ENCODE measurements at regions not wholly inside any gene's neighbourhood (a gene's known extent, or its start where the extent isn't known, plus 50 kb on each side); places are given as distances from the start of the nearest gene placed in this dataset.

DNA sequence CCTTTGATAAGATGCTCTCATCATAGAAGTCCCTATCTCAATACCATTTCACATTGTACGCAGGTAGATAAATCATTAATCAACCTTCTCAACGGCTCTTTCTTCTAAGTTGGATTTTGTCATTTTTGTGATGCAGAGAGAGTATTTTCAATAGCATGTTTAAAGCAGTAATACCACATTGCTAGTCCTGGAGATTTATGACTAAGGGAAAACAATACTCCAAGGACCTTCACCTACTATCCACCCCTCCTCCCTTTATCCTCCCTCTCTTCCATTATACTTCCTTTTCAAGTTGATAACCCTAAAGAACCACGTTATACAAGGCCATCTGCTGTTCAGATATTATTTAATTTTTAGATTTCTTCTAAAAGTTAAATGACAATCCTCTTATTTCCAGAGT, 65.3 kb upstream of the CHMP2B start:
- no peaks in the 10 kb centered on the region for H3K4me1 ChIP-seq (ENCODE audit: control insufficient read depth, insufficient read depth, low read length)
- no peak overlapping the region for H3K27ac ChIP-seq (ENCODE audit: extremely low read depth, low read depth, low read length)
- POLR2A ChIA-PET, result no interaction called here
- no peaks in the 10 kb centered on the region for H3K36me3 ChIP-seq (ENCODE audit: control insufficient read depth in 2 of 2, insufficient read depth in 1 of 2, low read length in 2 of 2)
- no peak overlapping the region for H3K4me3 ChIP-seq (ENCODE audit: low read depth, low read length)
- TF ChIP-seq ZNF664 (tag by site-specific recombination; IDR thresholded peaks at IDR 0.05) (no peak), GLIS1 (tag by site-specific recombination; IDR thresholded peaks at IDR 0.05) (no peak), ZNF792 (tag by site-specific recombination; IDR thresholded peaks at IDR 0.05) (no peak), ZNF660 (tag by site-specific recombination; IDR thresholded peaks at IDR 0.05) (no peak), ZNF585B (tag by site-specific recombination; IDR thresholded peaks at IDR 0.05) (no peak), ZNF423 (tag by site-specific recombination; IDR thresholded peaks at IDR 0.05) (no peak), SP2 (tag by site-specific recombination; IDR thresholded peaks at IDR 0.05) (no peak), HOXC10 (CRISPR knock-in tag; IDR thresholded peaks at IDR 0.05) (no peak), OVOL3 (tag by site-specific recombination; IDR thresholded peaks at IDR 0.05) (no peak), ZNF501 (tag by site-specific recombination; IDR thresholded peaks at IDR 0.05) (no peak), ZXDB (tag by site-specific recombination; IDR thresholded peaks at IDR 0.05) (no peak), ZNF169 (tag by site-specific recombination; IDR thresholded peaks at IDR 0.05) (no peak), ZNF76 (tag by site-specific recombination; IDR thresholded peaks at IDR 0.05; ENCODE audit: borderline replicate concordance, low read depth) (no peak)
- TF ChIP-seq, protein P1, sequence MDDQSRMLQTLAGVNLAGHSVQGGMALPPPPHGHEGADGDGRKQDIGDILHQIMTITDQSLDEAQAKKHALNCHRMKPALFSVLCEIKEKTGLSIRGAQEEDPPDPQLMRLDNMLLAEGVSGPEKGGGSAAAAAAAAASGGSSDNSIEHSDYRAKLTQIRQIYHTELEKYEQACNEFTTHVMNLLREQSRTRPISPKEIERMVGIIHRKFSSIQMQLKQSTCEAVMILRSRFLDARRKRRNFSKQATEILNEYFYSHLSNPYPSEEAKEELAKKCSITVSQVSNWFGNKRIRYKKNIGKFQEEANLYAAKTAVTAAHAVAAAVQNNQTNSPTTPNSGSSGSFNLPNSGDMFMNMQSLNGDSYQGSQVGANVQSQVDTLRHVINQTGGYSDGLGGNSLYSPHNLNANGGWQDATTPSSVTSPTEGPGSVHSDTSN (CRISPR knock-in tag; IDR thresholded peaks at IDR 0.05), result no peak
- TF ChIP-seq, protein P2, sequence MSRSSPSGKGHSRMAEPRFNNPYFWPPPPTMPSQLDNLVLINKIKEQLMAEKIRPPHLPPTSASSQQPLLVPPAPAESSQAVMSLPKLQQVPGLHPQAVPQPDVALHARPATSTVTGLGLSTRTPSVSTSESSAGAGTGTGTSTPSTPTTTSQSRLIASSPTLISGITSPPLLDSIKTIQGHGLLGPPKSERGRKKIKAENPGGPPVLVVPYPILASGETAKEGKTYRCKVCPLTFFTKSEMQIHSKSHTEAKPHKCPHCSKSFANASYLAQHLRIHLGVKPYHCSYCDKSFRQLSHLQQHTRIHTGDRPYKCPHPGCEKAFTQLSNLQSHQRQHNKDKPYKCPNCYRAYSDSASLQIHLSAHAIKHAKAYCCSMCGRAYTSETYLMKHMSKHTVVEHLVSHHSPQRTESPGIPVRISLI (tag by site-specific recombination; IDR thresholded peaks at IDR 0.05), result no peak
- TF ChIP-seq, protein P3, sequence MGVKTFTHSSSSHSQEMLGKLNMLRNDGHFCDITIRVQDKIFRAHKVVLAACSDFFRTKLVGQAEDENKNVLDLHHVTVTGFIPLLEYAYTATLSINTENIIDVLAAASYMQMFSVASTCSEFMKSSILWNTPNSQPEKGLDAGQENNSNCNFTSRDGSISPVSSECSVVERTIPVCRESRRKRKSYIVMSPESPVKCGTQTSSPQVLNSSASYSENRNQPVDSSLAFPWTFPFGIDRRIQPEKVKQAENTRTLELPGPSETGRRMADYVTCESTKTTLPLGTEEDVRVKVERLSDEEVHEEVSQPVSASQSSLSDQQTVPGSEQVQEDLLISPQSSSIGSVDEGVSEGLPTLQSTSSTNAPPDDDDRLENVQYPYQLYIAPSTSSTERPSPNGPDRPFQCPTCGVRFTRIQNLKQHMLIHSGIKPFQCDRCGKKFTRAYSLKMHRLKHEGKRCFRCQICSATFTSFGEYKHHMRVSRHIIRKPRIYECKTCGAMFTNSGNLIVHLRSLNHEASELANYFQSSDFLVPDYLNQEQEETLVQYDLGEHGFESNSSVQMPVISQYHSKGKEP (tag by site-specific recombination; IDR thresholded peaks at IDR 0.05), result no peak
- CTCF ChIA-PET, result no interaction called here
- H3K9me3 ChIP-seq (ENCODE audit: control insufficient read depth, insufficient read depth, low read depth, low read length), result no peaks in the 10 kb centered on the region

DNA sequence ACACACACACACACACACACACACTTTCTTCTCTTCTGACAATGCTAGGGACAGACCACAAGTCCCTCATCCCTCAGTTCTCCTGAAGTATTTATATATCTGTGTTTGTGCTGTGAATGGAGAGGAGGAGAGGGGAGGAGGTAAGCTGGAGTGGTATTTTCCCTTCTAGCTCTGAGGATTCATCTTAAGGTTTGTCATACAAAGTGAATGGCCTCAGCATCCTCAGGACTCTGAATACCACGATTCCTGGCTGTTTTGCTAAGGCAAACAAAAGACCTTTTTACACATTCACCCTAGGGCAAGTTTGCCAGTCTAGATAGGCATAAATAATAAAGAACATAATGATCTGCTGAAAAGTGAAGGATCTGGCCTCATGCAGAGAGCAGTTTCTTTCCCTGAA, 65.7 kb upstream of the CHMP2B start:
- TF ChIP-seq, protein P4, sequence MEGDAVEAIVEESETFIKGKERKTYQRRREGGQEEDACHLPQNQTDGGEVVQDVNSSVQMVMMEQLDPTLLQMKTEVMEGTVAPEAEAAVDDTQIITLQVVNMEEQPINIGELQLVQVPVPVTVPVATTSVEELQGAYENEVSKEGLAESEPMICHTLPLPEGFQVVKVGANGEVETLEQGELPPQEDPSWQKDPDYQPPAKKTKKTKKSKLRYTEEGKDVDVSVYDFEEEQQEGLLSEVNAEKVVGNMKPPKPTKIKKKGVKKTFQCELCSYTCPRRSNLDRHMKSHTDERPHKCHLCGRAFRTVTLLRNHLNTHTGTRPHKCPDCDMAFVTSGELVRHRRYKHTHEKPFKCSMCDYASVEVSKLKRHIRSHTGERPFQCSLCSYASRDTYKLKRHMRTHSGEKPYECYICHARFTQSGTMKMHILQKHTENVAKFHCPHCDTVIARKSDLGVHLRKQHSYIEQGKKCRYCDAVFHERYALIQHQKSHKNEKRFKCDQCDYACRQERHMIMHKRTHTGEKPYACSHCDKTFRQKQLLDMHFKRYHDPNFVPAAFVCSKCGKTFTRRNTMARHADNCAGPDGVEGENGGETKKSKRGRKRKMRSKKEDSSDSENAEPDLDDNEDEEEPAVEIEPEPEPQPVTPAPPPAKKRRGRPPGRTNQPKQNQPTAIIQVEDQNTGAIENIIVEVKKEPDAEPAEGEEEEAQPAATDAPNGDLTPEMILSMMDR (tag by site-specific recombination; IDR thresholded peaks at IDR 0.05), result no peak
- TF ChIP-seq ZBTB20 (tag by site-specific recombination; IDR thresholded peaks at IDR 0.05) (peak; percentile 27; the same call in 1 of the 2 replicates), ZNF274 (IDR thresholded peaks at IDR 0.05; ENCODE audit: low read length) (no peak), ZNF274 (tag by site-specific recombination; IDR thresholded peaks at IDR 0.05; ENCODE audit: borderline replicate concordance) (no peak), ZNF324 (tag by site-specific recombination; IDR thresholded peaks at IDR 0.05) (no peak), ZNF23 (tag by site-specific recombination; IDR thresholded peaks at IDR 0.05; ENCODE audit: borderline replicate concordance) (no peak), PRDM1 (tag by site-specific recombination; IDR thresholded peaks at IDR 0.05) (peak; percentile 74; the same call in 1 of the 2 replicates), TCF7L2 (IDR thresholded peaks at IDR 0.05; ENCODE audit: borderline replicate concordance, low read depth, low read length) (no peak), ZNF138 (tag by site-specific recombination; IDR thresholded peaks at IDR 0.05; ENCODE audit: borderline replicate concordance) (no peak), YY2 (tag by site-specific recombination; IDR thresholded peaks at IDR 0.05) (no peak), ZNF302 (tag by site-specific recombination; IDR thresholded peaks at IDR 0.05; ENCODE audit: low read depth) (no peak), ZNF707 (tag by site-specific recombination; IDR thresholded peaks at IDR 0.05) (no peak)
- no peak overlapping the region for H3K4me3 ChIP-seq (ENCODE audit: low read depth, low read length)
- no peaks in the 10 kb centered on the region for H3K36me3 ChIP-seq (ENCODE audit: control insufficient read depth in 2 of 2, insufficient read depth in 1 of 2, low read length in 2 of 2)
- H3K9me3 ChIP-seq (ENCODE audit: control insufficient read depth, insufficient read depth, low read depth, low read length), result no peaks in the 10 kb centered on the region
- no peaks in the 10 kb centered on the region for H3K4me1 ChIP-seq (ENCODE audit: control insufficient read depth, insufficient read depth, low read length)
- no peak overlapping the region for H3K27ac ChIP-seq (ENCODE audit: extremely low read depth, low read depth, low read length)
- ChIA-PET CTCF (no interaction called here), POLR2A (no interaction called here)
